Activated CD4-positive, alpha-beta T cell treated with anti-CD3 and anti-CD28 coated beads, Interleukin-2, amount 10 ng/mL, durations not matched to agents 24 days and 14 days (primary cell): ENCODE measurements at regions not wholly inside any gene's neighbourhood (a gene's known extent, or its start where the extent isn't known, plus 50 kb on each side); places are given as distances from the start of the nearest gene placed in this dataset.

ENCODE experiments used
- DNase-seq: peaks from one replicate; pipeline ENCODE4 v3.0.0; 2022
- H3K27ac Mint-ChIP-seq: one replicate; pipeline ENCODE4 v1.8.0; 2022; ENCODE audit warnings: mild to moderate bottlenecking, mixed read lengths
- H3K27me3 Mint-ChIP-seq: one replicate; pipeline ENCODE4 v1.8.0; 2022; ENCODE audit warnings: mixed read lengths
- H3K36me3 Mint-ChIP-seq: one replicate; pipeline ENCODE4 v1.8.0; 2022; ENCODE audit warnings: low read depth, mild to moderate bottlenecking, mixed read lengths
- H3K4me1 Mint-ChIP-seq: one replicate; pipeline ENCODE4 v1.8.0; 2021; ENCODE audit warnings: mixed read lengths
- H3K4me3 Mint-ChIP-seq: one replicate; pipeline ENCODE4 v1.8.0; 2022; ENCODE audit warnings: mild to moderate bottlenecking, moderate library complexity, mixed read lengths
- H3K9me3 Mint-ChIP-seq: one replicate; pipeline ENCODE4 v1.8.0; 2021; ENCODE audit warnings: mixed read lengths
- intact Hi-C: fragments of 100-400 bp; cut with micrococcal nuclease; formaldehyde crosslinking; loops from one replicate; pipeline ENCODE4 v1.15.1; 2023

DNA sequence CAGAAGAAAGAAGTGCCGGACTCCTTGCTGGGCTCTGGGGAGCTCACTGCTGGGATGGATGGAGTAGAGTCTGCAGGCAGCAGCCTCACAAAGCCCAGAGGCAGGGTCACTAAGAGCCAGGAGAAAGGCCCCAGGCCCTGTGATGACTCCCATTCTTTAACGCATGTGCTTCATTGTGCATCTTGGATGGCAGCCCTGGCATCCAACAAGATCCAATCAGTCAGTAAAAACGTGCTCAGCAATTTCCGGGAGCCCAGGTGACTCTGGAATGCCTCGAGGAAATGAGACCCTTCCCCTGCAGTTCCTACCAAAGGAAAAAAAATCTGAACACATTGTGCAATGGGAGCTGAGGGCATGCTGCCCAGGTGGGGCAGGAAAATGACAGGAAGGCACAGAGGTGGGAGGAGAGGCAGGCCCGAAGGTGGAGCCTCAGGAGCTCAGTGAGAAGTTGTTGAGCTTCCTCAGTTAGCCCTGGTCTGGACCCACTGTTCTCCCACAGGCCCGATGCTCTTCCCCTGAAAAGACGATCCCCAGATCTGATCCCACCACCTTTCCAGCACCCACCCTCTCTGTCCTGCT lies 60.7 kb upstream of the TMEM72 start:
- peaks cover 2% of the 10 kb centered on the region for H3K27me3 Mint-ChIP-seq
- H3K4me1 Mint-ChIP-seq = no peaks in the 10 kb centered on the region
- H3K4me3 Mint-ChIP-seq = no peak overlapping the region
- H3K36me3 Mint-ChIP-seq = no peaks in the 10 kb centered on the region
- H3K9me3 Mint-ChIP-seq = no peaks in the 10 kb centered on the region
- no peak overlapping the region for H3K27ac Mint-ChIP-seq
- intact Hi-C loops = no loop called here
- DNase-seq = no peak

DNA sequence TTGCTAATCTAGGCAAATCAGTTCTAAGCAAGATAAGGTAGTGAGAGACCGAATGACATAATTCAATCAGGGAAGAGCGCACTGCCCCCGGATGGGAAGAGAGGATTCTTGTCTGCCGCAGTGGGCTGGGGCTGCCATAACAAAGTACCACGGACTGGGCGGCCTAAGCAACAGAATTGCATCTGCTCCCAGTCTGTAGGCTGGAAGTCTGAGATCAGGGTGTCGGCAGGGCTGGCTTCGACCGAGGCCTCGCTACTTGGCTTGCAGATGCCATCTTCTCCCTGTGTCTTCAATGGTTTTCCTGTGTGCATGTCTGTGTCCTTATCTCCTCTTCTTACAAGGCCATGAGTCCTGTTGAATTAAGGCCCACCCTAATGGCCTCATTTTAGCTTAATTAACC lies 59.7 kb upstream of the TMEM72 start:
- Mint-ChIP-seq H3K36me3 (no peaks in the 10 kb centered on the region), H3K4me1 (no peaks in the 10 kb centered on the region), H3K27ac (no peak overlapping the region), H3K9me3 (no peaks in the 10 kb centered on the region), H3K4me3 (no peak overlapping the region), H3K27me3 (no peaks in the 10 kb centered on the region)
- DNase-seq = no peak
- intact Hi-C loops = no loop called here

DNA sequence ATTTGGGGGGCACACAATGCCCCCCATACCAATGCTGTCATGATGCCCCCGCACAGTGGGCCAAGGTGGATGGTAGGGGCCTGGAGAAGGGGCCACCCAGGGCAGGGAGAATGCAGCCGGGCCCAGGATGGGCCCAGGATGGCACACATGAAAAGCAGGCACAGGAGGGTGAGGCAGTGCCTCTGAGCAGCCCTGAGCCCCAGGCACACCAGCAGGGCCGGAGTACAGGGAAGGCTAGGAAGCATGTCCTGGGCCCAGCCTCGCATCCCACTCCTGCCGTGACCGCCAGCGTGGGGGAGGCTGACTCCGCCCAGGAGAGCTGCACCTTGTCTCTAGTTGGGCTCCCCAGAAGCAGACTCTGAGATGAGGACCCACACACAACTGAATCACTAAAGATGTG lies 59.3 kb upstream of the TMEM72 start:
- no peak overlapping the region for H3K27ac Mint-ChIP-seq
- H3K4me3 Mint-ChIP-seq = no peak overlapping the region
- no peaks in the 10 kb centered on the region for H3K4me1 Mint-ChIP-seq
- H3K9me3 Mint-ChIP-seq = no peaks in the 10 kb centered on the region
- no peaks in the 10 kb centered on the region for H3K27me3 Mint-ChIP-seq
- DNase-seq = no peak
- H3K36me3 Mint-ChIP-seq = no peaks in the 10 kb centered on the region
- intact Hi-C loops = no loop called here

DNA sequence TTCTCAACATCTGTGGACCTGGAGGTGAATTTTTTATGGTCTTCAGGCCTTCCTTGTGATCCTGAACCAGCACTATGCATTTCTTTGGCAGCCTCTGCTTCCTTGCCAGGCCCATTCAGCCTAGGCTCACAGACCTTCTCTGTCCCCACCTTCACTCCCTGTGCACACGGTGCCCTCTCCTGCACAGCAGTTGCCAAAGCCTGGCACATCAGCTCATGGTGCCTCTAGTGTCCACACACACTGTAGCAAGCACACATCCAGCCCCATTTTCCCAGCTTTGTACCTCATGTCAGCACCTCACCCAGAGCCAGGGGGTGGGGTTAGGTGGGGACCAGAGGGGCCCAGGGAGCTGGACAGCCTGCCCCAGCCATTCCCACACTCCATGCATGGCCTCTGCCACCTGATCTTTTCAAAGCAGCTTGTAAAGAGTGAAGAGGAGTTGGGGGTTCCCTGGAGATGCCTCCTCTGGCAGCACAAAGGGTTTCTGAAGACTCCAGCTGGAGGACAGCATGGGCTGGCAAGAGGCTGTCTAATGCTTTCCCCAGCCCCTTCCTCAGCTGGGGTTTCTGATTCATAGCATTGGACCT lies 57.9 kb upstream of the TMEM72 start:
- Mint-ChIP-seq H3K9me3 (no peaks in the 10 kb centered on the region), H3K27me3 (no peaks in the 10 kb centered on the region), H3K27ac (no peak overlapping the region), H3K4me3 (no peak overlapping the region), H3K36me3 (no peaks in the 10 kb centered on the region), H3K4me1 (peaks cover 3% of the 10 kb centered on the region)
- intact Hi-C loops = no loop called here
- no peak for DNase-seq

DNA sequence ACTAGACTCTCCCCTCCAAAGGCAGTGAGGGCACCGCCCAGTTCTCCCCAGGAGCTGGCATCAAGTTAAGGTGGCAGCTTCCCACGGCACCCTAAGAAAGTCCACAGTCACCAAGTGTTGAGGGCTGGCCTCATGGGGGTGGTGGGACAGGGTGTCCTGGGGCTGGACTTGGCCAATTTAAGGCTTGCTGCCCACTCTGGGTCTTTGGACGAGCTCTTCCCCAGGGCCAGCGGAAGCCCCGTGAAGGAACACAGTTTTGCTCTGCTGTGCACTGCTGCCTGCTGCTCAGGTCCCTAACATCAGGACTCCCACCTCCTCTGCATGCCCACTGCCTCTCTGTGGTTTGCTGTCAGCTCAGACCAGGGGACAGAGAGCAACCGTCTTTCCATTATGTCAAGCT lies 57.3 kb upstream of the TMEM72 start:
- Mint-ChIP-seq H3K4me1 (peaks cover 3% of the 10 kb centered on the region), H3K36me3 (no peaks in the 10 kb centered on the region), H3K27me3 (no peaks in the 10 kb centered on the region), H3K9me3 (no peaks in the 10 kb centered on the region), H3K4me3 (no peak overlapping the region), H3K27ac (no peak overlapping the region)
- intact Hi-C loops = no loop called here
- DNase-seq = no peak

DNA sequence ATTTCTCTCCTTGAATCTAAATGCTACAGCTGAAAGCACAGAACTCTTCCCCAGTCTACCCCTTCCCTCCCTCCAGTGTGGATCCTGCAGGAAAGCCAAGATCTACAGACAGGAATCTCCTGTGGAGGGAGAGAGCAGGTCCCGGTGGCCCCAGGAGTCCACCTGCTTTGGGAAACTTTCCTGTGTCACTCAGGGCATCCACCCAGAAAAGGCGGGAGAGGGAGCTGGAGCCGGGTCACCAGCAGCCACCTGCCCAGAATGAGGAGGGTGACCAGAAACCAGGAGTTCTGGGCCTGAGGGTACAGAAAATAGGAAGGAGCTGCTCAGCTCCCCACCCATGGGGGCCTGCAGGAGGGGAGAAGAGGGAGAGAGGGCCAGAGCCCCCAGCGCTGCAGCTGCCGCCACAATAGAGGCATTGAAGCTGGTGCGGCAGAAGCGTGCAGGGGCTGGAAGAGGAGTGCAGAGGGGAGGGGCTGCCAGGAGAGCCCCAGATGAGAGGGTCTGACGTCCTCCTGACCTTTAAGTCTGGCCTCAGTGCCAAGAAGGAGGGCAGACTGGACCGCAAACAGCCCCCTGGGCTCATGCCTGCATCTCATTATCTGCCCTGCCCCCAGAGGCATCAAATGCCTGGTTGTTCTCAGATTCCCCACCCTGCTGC lies 56.3 kb upstream of the TMEM72 start:
- intact Hi-C loops = no loop called here
- H3K27me3 Mint-ChIP-seq = no peaks in the 10 kb centered on the region
- peaks cover 3% of the 10 kb centered on the region for H3K4me1 Mint-ChIP-seq
- H3K36me3 Mint-ChIP-seq = no peaks in the 10 kb centered on the region
- no peak overlapping the region for H3K27ac Mint-ChIP-seq
- no peak overlapping the region for H3K4me3 Mint-ChIP-seq
- no peaks in the 10 kb centered on the region for H3K9me3 Mint-ChIP-seq
- no peak for DNase-seq

DNA sequence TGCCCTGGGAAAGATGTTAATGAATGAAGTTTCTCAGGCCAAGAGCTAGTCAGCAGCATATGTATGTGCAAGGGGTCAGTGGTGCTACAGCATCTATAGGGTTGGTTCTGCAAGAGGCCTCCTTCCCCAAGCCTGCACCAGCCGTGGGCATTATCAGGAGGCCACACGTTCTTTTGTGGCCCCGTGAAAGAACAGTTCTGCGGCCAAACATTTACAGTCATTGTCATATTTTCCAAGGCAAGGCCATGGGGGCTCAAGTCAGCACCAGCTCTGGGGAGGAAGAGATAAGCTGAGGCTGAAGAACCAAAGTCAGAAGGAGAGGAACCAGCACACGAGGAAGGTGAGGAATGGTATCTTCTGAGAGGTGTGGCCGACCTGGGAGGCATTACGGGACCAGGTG lies 54.4 kb upstream of the TMEM72 start:
- Mint-ChIP-seq H3K4me3 (no peak overlapping the region), H3K27me3 (no peaks in the 10 kb centered on the region), H3K9me3 (no peaks in the 10 kb centered on the region), H3K4me1 (peaks cover 3% of the 10 kb centered on the region), H3K27ac (no peak overlapping the region), H3K36me3 (no peaks in the 10 kb centered on the region)
- no peak for DNase-seq
- intact Hi-C loops = no loop called here

DNA sequence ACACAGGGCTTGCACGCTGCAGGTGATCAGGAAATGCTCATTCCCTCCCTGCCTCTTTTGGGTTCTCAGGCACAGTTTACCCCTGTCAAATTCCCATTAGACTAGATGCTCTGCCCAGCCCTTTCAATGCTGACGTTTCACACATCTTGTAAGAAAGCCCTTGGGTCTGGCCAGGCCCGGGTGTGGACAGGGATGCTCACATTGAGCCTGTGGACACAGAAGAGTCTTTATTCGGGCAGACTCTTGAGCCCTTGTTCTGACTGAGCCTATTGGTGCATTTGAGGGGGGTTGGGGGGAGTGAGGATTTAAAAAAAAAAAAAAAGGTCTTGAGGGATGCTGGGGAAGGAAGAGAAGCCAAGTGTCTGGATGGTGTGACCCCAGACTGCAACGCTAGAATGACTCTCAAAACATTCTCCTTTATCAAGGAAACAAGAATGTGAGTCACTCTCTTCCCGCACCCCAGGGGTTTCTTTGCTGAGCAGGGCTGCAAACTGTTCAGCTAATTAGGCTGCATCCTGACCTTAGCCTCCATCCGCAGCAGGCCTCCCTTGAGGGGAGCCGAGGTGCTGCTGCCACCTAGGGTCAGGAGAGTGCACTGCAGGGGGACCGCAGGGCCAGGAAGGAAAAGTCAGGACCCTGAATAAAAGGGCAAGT lies 53.6 kb upstream of the TMEM72 start:
- H3K36me3 Mint-ChIP-seq = no peaks in the 10 kb centered on the region
- peaks cover 4% of the 10 kb centered on the region for H3K27me3 Mint-ChIP-seq
- intact Hi-C loops = no loop called here
- no peak overlapping the region for H3K4me3 Mint-ChIP-seq
- peak; percentile 89 for DNase-seq
- peaks cover 6% of the 10 kb centered on the region for H3K4me1 Mint-ChIP-seq
- H3K27ac Mint-ChIP-seq = no peak overlapping the region
- no peaks in the 10 kb centered on the region for H3K9me3 Mint-ChIP-seq

DNA sequence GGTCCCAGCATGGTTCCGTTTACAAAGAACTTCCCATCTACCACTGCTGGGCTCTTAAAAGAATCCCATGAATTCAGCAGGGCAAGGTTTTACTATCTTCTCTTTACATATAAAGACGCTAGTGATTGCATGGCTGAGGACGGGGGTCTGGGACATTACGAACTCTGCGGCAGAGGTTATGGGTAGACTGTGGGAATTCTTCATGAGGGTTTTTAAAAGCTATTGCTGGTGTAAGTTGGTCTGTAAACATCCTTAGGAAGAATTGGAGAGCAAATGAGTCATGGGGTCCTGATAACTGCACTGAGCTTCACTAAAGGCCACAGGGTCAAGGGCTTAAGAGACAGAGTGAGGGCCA lies 53.1 kb upstream of the TMEM72 start:
- Mint-ChIP-seq H3K36me3 (no peaks in the 10 kb centered on the region), H3K9me3 (no peaks in the 10 kb centered on the region), H3K27me3 (peaks cover 8% of the 10 kb centered on the region), H3K27ac (no peak overlapping the region), H3K4me3 (no peak overlapping the region), H3K4me1 (peaks cover 6% of the 10 kb centered on the region)
- intact Hi-C loops = no loop called here
- no peak for DNase-seq

DNA sequence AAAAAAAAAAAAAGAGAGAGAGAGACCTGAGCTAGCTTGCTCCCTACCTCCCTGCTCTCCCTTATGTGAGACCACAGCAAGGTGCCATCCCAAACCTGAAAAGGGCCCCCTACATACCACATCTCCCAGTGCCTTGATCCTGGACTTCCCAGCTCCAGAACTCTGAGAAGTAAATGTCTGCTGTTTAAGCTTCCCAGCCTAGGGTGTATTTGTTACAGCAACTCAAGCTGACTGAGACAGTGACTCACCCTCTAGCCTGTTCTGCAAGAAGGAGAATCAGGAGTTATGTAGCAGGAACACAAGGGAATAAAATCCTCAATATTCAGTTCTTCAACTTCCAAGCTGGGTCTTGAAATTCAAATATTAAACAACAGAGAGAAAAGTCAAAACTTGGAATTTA lies 52.1 kb upstream of the TMEM72 start:
- Mint-ChIP-seq H3K4me3 (no peak overlapping the region), H3K27me3 (peaks cover 15% of the 10 kb centered on the region), H3K4me1 (peaks cover 9% of the 10 kb centered on the region), H3K9me3 (no peaks in the 10 kb centered on the region), H3K27ac (no peak overlapping the region), H3K36me3 (no peaks in the 10 kb centered on the region)
- DNase-seq = no peak
- intact Hi-C loops = no loop called here

DNA sequence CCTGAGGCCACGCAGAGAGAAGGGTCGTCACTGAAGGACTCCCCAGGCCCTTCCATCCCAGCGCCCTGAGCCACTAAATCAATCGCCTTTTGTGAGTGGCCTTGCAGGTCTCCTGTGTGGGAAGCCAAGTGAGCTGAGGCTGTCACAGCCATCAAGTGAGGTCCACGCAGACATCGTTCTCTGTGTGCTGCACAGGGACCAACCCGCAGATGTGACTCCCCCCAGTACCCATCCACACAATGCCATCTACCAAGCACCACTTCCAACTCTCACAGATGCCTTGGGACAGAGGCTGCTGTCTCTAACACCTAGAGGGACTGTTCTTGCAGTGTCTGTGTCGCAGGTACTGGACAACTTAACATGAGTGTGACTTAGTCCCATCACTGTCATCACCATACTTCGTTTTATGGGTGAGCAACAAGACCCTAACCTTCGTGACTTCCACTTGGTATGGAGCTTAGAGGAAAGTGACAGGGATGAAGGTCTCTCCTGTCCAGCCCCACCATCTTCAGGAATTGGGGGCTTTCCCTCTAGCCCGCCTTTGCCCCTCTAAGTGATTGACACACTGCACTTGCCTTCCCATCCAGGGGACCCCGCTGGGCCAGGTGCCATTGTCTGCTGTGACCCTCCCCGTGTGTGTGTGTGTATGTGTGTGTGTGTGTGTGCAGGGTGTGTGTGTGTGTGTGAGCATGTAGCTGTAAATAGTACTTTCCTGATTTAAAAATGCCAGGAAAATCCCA lies 51.4 kb upstream of the TMEM72 start:
- Mint-ChIP-seq H3K27me3 (peaks cover 21% of the 10 kb centered on the region), H3K4me1 (peaks cover 15% of the 10 kb centered on the region), H3K9me3 (no peaks in the 10 kb centered on the region), H3K36me3 (no peaks in the 10 kb centered on the region), H3K27ac (no peak overlapping the region), H3K4me3 (no peak overlapping the region)
- intact Hi-C loops = no loop called here
- DNase-seq = no peak

DNA sequence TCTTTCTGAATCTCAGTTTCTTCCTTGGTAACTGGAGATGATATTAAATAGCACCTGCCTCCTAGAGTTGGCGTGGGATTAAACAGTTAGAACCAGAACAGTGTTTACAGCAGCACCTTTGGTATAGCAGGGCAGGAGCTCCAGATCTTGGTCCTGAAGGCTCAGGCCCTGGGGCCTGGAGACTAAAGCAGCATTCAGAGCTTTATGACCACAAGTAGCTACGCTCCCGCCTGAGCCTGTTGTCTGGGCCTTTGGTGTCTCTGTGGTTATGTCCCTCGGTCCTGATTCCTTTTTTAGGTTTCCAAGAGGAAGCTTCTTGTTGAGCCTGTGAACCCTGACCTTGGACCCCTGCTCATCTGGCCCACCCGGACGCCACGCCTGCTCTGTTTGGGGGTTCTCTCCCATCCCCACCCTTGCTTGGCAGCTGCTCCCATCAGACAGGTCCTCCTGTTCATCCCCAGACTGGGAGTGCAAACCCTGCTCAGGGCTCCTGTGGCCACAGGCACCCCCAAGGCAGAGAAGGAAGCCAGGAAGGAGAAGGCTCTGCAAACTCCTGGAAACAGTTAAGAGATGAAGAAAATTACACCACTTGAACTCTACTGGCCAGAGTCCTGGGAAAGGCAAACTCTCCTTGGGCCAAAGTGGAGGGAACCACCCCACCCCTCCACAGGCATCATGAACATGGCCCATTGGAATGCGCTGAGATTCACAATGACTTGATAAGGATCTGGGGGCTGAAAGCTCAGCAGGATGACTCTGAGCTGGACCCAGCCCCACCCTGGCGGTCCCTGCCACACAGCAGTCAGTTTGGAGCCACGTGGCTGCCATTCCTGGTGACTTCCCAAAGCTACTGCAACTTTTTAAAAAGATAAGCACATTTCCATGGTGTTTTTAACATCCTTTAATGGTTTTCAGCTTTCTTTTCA lies 50.1 kb upstream of the TMEM72 start:
- intact Hi-C loops = no loop called here
- no peaks in the 10 kb centered on the region for H3K36me3 Mint-ChIP-seq
- H3K27ac Mint-ChIP-seq = no peak overlapping the region
- no peaks in the 10 kb centered on the region for H3K9me3 Mint-ChIP-seq
- no peak overlapping the region for H3K4me3 Mint-ChIP-seq
- no peak for DNase-seq
- H3K27me3 Mint-ChIP-seq = peaks cover 31% of the 10 kb centered on the region
- peaks cover 18% of the 10 kb centered on the region for H3K4me1 Mint-ChIP-seq
